Activated T-cell treated with anti-CD3 and anti-CD28 coated beads, Interleukin-2, amount 50 U/mL, for 48 hours (primary cell): ENCODE measurements at regions not wholly inside any gene's neighbourhood (a gene's known extent, or its start where the extent isn't known, plus 50 kb on each side); places are given as distances from the start of the nearest gene placed in this dataset.
"Not testable (repeated sequence)": the region's sequence is repeated elsewhere in the genome, so short reads cannot be mapped to it uniquely, and the experiment has no call there.

ENCODE experiments used
- DNase-seq, 2 experiments: peaks; one replicate each; pipeline ENCODE4 v3.0.0-alpha.2; 2020

DNA sequence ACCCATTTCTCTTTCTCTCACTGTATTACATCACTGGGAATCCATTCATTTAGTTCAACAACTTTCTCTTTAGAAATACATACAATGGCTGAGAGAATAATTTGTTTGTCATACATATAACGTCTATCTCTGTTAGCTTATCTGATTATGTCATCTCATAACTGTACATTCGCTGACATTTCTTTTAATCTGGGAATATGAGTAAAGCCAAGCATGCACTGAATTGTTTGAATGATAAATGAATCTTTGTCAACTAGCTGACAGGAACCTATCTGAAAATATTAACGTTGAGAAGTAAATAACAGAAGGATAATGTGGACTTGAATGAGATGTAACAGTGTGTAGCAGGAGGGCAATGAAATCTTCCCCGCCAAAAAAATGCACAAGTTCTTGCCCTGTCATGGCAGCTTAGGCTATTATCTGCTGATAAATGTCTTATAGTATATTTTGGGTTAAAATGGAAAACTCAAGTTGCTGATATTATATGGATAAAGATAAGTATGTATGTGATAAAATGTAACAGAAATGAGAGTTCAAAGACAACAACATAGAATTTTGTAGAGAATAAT lies 581.2 kb upstream of the ADGRB3 start:
- DNase-seq, result no peak

DNA sequence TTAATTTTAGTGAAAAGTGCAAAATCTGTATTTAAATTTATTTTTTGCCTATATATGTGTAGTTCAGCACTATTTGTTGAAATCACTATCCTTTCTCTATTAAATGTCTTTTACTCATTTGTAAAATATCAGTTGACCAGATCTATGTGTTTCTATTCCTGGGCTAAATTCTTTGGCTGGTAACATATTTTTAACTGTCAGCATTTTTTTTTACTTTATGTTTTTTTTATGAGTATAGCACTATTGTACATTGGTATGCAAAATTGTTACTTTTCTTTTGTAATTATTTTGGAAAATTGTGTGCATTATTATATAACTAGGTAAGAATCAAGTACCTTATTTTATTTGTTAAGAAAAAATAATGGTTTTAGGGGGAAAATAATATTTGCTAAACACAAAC lies 582.8 kb upstream of the ADGRB3 start:
- DNase-seq, result no peak

DNA sequence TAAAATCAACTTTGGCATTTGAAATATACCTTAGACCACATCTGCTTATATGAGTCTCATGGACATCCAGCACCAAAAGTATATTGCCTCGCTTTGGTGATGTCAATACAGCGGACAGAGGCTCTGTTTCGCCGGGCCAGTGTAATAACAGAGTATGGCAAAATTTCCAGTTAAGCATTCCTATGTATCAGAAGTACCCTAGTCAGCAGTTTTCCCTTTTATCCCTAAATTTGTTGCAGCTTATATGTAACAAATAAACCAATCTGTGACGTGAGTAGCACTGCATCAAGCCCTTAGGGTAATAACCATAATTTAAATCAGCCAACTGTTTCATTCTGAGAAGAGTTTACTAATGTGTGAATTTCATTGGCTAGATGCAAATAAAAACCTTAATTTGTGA lies 585.5 kb upstream of the ADGRB3 start:
- no peak for DNase-seq

DNA sequence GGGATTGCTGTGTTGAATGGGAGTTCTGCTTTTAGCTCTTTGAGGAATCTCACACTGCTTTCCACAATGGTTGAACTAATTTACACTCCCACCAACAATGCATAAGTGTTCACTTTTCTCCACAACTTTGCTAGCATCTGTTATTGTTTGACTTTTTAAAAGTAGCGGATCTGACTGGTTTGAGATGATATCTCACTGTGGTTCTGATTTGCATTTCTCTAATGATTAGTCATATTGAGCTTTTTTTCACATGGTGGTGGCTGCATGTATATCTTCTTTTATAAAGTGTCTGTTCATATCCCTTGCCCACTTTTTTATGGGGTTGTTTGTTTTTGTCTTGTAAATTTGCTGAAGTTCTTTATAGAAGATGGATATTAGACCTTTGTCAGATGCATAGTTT lies 588.3 kb upstream of the ADGRB3 start:
- no peak for DNase-seq

DNA sequence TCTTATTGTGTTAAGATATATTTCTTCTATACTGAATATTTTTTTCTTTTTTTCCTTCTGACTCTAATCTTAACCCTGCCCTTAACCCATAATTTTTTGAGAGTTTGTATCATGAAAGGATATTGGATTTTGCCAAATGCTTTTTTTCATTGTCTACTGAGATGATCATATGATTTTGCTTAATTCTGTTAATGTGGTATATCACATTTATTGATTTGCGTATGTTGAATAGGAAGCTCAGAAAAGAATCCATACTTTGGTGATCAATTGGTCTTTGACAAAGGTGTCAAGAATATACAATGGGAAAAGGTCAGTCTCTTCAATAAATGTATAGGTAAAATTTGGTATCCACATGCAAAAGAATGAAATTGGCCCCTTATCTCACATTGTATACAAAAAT lies 588.8 kb upstream of the ADGRB3 start:
- no peak for DNase-seq

DNA sequence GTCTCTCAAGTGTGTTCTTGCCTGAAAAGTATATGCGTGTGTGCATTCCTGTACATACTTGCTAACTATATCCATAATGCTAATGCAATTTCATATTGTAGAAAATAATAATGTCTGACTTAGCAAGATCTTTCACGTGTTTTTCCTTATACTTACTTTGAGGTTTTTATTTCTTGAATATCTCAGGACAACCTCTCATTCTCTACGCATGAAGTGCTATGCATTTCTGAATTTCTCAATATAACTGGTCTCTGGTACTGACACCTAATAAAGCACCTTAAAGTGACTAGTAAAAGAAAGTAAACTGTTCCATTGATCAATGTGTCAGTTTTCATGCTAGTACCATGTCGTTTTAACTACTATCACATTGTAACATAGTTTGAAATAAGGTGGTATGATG lies 589.9 kb upstream of the ADGRB3 start:
- no peak for DNase-seq

DNA sequence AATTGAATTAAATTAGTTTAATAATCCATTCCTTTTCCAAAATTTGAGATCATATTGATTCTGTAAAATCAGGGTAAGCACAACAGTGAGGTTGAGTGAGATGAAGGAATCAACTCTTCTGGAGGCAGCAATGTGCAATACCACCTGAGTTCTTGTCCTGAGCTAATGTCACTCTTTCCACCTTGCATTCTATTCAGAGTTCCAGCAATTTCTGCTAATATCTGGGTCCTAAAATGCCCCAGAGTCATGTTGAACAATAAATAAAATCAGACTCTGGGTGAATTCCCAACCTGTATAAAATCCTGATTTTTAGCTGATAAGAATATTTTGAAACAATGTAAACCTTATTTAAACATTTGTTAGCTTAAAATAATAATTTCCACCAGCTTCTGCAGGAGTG lies 590.8 kb upstream of the ADGRB3 start:
- no peak for DNase-seq

DNA sequence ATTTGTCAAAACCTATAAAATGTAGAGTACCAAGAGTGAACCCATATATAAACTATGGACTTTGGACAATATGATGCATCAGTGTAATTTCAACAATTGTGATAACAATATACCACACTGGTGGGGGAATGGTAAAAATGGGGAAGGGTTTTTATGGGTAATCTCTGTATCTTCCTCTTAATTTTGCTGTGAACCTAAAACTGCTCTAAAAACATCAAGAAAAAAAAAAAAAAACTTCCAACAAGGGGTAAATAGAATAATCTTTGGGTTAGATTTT lies 592.0 kb upstream of the ADGRB3 start:
- DNase-seq, result no peak

DNA sequence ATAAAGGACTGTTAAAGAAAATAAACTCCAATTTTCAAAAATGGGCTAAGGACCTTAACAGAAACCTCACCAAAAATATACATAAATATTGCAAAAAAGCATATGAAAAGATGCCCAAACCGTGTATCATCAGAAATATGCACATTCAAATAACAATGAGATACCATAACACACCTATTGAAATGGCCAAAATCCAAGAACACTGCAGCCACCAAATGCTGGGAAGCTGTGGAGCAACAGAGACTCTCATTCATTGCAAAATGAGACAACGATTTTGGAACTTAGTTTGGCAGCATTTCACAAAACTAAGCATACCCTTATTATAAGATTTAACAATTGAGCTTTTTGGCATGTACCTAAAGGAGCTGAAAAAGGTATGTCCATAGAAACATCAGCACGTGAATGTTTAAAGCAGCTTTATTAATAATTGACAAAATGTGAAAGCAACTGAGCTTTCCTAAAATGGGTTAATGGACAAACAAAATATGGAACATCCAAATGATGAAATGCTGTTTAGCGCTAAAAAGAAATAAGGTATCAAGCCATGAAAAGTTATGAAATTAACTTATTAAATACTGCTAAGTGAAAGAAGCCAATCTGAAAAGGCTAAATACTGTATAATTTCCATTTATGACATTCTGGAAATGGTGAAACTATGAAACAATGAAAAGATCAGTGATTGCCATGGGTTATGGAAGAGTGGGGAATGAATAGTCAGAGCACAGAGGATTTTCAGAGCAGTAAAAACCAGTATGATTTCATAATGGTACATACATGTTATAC lies 592.6 kb upstream of the ADGRB3 start:
- DNase-seq, result no peak

DNA sequence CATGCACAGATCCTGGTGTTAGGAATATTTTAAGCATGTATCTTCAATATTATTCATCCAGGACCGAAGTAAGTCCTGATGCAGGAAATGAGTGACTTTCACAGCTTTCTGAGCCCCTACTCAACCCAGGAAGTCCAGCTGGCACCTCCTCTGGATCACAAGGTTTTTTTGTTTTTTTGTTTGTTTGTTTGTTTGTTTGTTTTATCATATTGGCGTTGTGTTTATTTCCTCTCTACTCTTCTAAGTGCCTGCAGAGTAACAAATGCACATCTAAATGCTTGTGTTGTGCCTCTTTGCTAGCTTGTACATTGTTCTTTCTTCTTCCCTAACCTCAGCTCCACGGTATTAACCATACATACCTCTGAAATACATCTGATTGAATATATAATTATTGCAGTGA lies 594.3 kb upstream of the ADGRB3 start:
- no peak for DNase-seq

DNA sequence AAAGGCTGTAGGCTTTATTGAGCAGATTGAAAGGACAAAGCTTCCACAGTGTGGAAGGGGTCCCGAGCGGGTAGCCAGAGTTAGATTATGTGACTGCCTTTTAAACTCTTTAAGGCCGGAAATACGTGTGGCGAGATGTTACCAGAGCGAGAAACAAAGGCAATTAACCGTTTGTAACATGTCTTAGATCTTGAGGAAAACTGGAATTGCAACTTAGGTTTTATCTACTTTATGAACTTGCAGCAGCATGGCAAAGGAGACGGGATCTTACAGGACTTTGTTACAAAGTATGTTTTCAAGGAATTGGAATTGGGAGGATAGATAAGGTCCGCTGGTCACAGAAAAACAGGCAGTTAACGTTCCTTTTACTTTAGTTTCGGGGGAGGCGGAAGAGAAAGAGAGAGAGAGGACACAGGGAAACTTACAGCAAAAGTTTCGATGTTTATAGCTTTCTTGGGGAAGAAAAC lies 594.7 kb upstream of the ADGRB3 start:
- DNase-seq, result no peak

DNA sequence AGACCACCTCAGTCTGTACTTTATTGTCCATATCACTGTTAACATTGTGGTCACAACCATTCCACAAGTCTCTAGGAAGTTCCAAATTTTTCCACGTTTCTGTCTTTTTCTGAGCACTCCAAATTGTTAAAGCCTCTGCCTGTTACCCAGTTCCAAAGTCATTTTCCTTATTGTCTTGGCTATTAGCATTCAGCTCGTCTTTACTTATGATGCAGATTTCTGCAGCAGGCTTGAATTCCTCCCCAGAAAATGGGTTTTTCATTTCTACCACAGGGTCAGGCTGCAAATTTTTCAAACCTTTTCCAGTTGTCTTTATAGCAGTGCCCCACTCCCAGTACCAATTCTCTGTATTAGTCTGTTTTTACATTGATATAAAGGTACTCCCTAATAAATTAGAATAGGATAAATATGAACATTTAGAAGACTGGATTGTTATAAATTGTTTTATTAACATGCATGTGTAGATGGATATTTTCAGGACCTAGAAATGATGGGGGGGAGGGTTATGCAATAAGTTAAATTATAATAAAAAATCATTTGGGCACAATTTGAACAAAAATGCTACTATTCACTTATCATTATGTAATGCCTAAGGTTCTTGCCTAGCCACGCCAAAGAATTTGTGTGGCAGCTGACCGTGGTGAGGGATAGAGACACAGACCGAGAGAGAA lies 595.3 kb upstream of the ADGRB3 start:
- no peak for DNase-seq

DNA sequence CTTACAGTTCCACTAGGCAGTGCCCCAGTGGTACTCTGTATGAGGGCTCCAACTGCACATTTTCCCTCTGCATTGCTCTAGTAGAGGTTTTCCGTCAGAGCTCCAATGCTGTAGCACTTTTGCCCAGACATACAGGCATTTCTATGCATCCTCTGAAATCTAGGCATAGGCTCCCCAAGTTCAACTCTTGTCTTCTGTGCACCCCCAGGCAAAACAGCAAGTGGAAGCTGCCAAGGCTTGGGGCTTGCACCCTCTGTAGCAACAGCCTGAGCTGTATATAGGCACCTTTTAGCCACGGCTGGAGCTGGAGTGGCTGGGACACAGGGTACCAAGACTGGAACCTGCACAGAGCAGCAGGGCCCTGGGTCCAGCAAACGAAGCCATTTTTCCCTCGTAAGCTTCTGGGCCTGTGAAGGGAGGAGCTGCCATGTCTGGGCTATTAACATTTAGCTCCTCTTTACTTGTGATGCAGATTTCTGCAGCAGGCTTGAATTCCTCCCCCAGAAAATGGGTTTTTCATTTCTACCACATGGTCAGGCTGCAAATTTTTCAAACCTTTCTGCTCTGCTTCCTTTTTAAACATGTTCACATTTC lies 596.2 kb upstream of the ADGRB3 start:
- no peak for DNase-seq

DNA sequence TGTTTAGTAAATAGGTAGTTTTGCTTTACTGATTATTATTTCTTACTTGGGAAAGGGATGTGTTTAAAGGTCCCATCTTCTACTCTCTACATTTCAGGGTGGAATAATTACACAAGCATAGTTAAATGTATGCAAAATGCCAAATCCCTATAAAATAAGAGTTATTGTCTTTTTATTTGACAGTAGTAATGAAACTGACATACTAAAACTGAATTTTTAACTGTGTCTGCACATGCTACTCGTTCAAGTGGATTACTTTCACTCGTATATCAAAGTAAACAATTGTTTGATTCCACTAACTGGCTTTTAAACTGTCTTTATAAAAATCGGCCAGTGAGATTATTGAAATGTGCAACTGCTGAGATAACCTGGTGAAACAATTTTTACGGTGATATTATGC lies 602.9 kb upstream of the ADGRB3 start:
- no peak for DNase-seq

DNA sequence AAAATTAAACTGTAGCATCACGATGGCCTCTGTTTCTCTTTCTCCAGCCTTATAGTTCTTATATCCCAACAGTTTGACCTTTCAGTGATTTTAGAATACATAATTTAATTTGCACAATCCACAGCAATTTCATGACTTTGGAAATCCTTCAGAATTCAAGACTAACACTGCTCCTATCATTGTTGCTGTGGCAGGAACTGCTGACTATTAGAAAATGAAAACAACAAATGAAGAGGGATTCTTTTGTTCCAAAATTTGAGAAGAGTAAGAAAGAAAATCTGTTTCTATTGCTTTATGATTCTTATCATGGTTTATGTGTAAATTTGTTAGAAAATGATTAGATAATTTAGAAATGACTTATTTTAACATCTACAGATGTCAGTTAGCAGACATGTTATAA lies 604.0 kb upstream of the ADGRB3 start:
- no peak for DNase-seq

DNA sequence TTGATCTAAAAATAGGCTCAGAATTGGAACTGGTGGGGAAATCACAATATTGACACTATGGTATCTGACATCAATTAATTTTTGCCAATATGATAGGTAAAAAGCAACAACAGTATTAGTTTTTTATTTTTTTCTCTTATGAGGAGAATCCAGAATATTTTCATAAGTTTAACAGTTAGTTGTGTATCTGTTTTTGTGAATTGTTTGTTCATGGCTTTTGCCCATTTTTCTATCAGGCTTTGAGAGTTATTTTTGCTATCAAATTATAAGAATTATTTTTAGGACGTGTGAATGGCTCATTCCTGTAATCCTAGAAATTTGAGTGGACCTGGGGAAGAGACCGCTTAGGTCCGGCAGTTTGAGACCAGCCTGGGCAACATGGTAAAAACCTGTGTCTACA lies 608.6 kb upstream of the ADGRB3 start:
- no peak for DNase-seq

DNA sequence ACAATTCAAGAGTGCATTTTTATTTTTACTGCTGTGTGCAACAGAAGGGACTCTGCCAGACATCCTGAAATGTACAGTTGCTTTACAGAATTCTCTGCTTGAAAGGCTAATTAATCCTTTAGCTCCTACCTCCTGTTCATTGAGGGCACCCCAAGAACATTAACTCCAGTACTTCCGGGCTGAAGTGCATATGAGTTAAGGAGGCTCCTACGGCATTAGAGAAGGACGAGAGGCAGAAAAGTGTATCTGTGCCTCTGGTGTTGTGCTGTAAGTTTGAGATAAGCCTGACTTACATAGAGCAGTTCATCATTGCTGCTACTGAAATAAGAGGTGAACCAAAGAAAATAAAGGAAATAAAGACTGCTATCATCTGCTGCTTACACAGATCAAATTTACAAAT lies 609.3 kb upstream of the ADGRB3 start:
- no peak for DNase-seq

DNA sequence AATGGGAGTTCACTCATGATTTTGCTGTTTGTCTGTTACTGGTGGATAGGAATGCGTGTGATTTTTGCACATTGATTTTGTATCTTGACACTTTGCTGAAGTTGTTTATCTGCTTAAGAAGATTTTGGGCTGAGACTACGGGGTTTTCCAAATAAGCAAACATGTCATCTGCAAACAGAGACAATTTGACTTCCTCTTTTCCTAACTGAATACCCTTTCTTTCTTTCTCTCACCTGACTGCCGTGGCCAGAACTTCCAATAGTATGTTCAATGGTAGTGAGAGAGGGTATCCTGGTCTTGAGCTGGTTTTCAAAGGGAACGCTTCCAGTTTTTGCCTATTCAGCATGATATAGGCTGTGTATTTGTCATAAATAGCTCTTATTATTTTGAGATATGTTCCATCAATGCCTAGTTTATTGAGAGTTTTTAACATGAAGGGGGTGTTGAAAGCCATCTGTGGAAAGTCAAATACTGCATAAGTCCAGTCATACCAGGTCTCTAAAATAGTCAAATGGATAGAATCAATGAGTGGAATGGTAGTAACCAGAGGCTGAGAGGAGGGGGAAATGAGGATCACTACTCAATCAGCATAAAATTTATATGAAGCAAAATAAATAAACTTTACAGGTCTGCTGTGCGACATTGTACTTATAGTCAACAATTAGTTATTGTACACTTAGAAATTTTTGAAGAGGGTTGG lies 610.4 kb upstream of the ADGRB3 start:
- no peak for DNase-seq

DNA sequence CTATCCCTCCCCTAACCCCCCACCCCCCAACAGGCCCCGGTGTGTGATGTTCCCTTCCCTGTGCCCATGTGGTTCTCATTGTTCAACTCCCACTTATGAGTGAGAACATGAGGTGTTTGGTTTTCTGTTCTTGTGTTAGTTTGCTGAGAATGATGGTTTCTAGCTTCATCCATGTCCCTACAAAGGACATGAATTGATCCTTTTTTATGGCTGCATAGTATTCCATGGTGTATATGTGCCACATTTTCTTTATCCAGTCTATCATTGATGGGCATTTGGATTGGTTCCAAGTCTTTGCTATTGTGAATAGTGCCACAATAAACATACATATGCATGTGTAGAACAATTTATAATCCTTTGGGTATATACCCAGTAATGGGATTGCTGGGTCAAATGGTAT lies 612.1 kb upstream of the ADGRB3 start:
- not testable (repeated sequence) for DNase-seq

DNA sequence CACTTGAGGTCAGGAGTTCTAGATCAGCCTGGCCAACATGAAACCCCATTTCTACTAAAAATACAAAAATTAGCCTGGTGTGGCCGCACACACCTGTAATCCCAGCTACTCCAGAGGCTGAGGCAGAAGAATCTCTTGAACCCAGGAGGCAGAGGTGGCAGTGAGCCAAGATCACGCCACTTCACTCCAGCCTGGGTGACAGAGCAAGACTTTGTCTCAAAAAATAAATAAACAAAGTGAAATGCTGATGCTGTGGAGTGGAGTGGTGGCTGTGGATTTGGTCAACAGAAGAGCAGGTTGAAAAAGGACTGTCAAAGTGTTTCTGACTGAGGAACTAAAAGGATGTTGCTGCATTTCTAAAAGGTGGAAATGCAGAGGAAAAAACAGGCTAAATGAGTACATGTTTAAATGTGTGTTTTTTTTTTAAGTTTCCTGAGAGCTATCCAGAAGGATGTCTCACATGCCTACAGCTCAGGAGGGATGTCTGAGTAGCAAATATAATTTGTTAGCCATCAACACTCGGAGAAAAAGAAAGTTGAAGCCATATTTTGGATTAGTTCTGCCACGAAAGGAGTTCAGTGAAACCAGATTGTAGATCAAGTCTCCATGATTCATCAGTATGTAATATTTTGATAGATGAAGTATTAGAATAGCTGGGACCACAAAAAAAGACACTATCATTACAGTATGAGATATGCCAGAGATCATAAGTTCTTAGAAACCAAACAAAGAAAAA lies 621.1 kb upstream of the ADGRB3 start:
- no peak for DNase-seq

DNA sequence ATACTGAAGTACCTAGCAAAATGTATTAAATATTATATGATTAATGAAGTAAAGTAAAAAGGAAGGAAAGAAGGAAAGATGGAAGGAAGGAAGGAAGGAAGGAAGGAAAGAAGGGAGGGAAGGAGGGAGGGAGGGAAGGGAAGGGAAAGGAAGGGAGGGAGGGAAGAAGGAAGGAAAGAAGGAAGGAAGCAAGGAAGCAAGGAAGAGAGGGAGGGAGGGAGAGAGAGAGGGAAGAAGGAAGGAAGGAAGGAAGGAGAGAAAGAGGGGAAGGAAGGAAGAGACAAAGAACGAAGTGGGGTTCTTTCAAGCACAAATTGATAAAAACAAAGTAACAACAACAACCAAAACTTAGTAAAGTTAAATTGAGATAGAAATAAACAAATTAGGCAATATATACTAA lies 622.3 kb upstream of the ADGRB3 start:
- no peak for DNase-seq

DNA sequence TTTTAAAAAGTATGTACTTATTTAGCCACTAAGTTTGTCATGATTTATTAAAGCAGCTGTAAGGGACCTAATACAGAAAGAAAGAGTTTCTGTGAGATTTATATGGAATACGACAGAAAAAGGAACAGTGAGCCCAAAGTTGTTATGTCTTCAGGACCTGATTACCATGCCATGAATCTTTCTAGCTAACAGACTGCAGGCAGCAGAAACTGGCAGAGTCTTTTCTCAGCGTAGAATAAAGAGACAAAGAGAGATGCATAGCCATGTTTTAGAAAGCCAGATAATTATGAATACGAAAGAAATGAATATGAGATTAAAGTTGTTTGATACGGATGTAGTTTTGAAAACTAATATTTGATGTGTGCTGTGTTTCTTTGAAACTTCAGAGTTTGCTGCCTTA lies 624.1 kb upstream of the ADGRB3 start:
- no peak for DNase-seq

DNA sequence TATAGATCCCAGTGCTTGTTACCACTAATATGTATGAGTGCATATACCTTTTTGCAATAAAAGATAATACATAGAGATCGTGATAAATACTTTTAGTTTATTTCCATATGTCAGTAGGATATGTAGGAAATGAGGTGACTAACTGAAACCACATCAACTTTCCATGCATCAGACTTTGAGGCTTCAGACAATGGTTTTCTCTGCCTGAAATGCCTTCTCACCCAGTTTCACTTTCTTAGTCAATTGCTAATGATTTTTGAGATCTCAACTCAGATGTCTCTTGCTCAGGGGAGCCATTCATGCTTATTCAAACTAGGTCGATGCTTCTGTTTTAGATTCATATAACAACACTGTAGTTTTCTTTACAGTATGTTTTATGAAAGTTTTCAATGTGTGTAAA lies 626.6 kb upstream of the ADGRB3 start:
- DNase-seq, result no peak
